HG02885 (cell line): ENCODE measurements at regions not wholly inside any gene's neighbourhood (a gene's known extent, or its start where the extent isn't known, plus 50 kb on each side); places are given as distances from the start of the nearest gene placed in this dataset.
A peak's percentile ranks its signal among the peaks of the same experiment; 100 is the strongest.
"Not testable (repeated sequence)": the region's sequence is repeated elsewhere in the genome, so short reads cannot be mapped to it uniquely, and the experiment has no call there.

ENCODE experiments used
- ATAC-seq: cut with Tn5 transposase; IDR thresholded peaks from one replicate; pipeline ENCODE4 v1.9.1; 2021; ENCODE audit warnings: mild to moderate bottlenecking; ENCODE audit not compliant: unreplicated experiment, poor library complexity

DNA sequence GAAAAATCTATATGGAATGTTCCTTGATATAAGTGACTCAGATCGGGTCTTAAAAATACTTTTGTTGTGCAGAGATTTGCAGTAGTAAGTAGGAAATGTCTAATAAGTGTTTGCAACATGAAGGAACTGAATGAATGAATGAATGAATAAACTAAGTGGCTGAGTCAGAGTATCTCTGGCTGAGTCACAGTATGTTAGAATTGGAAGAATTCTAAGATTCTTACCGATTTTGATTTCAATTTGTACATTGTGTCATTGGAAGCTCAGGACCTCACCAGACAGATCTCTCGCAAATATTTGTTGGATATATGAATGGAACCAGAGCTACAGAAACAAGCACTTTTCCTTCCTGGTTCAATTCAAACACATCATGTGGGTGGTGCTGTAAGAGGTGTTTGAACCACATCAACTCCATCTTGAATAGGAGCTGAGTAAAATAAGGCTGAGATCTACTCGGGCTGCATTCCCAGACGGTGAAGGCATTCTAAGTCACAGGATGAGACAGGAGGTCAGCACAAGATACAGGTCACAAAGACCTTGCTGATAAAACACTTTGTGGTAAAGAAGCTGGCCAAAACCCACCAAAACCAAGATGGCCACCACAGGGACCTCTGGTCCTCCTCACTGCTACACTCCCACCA is 123.9 kb upstream of the FOXN3 start:
- ATAC-seq: no peak

DNA sequence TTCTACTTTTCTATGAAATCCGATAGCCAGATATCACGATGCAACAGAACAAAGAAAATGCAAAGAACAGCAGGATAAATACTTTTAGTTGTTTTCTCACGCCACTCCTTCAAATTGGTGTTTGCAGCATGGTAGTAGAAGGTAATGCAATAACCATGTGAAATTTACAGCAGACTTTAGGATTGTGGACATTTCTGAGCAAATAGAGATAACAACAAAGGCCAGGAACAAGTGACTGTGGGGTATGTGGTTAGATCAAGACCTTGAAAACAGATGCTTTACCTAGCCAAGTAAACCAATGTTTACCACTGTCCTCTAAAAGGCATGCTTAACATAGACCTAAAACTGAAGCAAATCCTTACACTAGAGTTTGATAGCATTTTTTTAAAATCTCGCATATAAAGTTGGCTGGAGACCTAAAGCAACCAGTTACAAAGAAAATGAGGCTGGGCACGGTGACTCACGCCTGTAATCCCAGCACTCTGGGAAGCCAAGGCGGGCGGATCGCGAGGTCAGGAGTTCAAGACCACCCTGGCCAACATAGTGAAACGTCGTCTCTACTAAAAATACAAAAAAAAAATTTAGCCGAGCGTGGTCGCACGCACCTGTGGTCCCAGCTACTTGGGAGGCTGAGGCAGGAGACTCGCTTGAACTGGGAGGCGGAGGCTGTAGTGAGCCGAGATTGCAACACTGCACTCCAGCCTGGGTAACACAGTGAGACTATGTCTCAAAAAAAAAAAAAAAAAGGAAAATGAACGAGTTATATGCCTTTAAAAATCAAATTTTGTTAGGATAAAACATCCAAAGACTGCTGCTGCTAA is 123.2 kb upstream of the FOXN3 start:
- ATAC-seq: no peak

DNA sequence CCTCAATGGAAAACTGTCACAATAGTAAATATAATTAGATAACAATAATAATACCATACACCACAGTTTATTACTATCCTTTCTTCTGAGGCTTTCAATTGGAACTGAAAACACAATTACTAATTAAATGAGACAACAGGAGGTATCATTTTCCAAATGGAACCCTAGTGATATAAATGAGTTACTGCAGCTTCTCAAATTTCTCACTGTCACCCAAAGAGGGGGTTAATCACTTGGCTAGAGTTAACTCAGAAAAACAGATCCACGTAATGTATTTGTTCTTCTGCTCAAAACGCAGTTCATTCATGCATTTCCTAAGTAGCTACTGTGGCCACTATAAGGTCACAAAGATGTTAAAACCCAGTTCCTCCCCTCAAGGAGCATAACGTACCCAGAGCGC is 120.9 kb upstream of the FOXN3 start:
- ATAC-seq: no peak

DNA sequence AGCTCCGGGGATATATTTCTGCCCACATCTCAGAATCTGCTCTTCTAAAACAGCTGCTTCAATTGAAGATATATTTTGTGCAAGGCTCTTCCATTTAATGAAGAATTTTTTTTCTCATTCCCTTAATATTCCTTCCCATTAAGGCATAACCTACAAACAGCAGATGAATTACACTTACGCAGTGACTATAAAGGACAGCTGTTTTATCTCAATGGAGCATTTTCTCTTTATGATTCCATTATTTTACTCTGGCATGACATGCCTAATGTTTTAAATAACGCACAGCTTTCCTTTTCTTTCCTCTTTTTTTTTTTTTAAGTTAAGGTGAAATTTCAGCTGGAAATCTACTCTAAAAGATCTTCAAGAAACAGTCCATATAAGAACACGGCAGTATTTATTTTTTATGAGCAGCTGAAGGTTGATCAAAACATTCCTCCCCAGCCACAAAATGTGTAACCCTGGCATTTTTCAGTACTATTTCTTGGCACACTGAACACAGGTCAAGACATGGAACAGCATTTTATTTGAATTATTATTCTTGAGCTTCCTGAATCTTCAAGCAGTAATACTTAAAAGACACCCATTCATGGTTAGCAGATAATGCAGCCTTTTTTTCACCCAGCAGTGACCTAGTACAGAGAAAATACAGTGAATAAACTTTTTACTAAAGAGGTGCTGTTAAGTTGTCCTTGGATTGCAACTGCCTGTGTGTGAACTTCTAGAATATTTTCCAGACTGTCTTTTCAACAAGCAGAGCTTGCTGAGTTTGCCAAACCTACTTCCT is 118.1 kb upstream of the FOXN3 start:
- no peak for ATAC-seq

DNA sequence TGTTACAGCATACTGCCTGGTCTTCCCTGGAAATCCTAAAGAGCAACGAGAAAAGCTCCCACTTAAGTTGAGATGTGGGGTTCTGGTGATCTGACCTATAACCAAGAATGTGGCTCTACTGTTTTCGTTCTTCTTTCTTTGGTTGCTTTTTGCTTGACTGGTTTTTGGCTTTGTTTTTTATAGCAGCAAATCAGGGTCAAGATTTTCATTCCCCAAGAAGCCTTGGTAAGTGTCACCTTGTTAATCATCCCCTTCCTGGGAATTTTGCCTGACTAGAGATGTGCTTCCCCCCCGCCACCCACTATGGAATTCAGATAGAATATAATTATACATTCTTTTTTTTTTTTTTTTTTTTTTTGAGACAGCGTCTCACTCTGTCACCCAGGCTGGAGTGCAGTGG is 116.7 kb upstream of the FOXN3 start:
- no peak for ATAC-seq

DNA sequence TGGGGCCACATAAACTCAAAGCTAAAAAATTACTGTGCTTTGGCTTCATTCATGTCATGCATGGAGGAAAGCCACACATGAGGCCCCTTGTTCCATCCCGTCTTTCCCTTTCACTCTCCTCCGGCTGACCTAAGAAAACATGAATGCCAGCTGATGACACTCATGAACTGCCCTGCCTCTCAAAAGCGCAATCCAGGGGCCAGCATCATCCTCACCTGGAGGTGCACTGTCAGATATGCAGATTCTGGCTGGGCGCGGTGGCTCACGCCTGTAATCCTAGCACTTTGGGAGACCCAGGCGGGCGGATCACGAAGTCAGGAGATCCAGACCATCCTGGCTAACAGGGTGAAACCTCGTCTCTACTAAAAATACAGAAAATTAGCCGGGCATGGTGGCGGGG is 116.1 kb upstream of the FOXN3 start:
- no peak for ATAC-seq

DNA sequence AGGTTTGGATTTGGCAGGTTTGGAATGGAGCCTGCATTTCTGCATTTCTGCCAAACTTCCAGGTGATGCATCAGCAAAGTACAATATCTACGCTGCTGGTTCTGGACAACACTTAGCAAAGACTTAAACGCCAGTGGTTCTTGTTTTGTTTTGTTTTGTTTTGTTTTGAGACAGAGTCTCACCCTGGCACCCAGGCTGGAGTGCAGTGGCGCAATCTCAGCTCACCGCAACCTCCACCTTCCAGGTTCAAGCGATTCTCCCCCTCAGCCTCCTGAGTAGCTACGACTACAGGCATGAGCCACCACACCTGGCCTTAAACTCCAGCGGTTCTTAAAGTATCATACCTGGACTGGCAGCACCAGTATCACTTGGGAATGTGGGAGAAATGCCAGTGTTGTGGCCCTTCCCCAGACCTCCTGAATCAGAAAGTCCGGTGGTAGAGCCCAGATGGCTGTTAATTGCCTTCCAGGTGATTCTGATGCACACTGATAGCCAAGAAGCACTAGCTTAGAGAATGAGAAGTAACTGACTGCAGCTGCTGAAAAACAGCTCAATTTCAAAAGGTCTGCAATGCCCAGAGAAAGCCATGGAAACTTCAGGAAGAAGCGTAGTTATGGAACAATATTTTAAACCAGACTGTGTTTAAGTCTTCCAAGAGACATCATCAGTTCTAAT is 114.8 kb upstream of the FOXN3 start:
- no peak for ATAC-seq

DNA sequence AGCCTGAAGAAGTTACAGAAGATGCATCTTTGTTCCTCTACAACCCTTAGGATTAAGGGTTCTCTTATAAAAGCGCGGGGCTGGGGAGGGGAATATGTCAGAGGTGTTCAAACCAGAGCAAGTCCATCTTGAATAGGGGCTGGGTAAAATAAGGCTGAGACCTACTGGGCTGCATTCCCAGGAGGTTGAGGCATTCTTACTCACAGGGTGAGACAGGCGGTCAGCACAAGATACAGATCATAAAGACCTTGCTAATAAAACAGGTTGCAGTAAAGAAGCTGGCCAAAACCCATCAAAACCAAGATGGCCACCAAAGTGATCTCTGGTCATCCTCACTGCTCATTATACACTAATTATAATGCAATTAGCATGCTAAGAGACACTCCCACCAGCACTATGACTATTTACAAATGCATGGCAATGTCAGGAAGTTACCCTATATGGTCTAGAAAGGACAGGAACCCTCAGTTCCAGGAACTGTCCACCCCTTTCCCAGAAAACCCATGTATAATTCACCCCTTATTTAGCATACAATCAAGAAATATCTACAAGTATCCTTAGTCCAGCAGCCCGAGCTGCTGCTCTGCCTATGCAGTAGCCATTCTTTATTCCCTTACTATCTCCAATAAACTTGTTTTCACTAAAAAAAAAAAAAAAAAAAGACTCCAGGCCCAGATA is 108.1 kb upstream of the FOXN3 start:
- no peak for ATAC-seq

DNA sequence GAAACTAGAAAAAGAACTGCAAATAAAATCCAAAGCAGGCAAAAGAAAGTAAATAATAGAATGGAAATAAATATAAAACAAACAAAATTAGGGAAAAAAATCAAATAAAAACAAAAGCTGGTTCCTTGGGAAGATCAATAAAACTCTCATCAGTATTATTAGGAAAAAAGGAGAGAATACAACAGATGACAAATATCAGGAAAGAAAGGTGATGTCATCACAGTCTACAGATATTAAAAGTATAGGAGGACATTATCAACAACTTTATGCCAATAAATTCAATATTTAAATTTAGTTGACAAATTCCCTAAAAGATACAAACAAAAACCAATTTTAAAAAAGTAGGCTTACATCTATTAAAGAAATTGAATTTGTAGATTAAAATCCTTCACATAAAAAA is 107.4 kb upstream of the FOXN3 start:
- no peak for ATAC-seq

DNA sequence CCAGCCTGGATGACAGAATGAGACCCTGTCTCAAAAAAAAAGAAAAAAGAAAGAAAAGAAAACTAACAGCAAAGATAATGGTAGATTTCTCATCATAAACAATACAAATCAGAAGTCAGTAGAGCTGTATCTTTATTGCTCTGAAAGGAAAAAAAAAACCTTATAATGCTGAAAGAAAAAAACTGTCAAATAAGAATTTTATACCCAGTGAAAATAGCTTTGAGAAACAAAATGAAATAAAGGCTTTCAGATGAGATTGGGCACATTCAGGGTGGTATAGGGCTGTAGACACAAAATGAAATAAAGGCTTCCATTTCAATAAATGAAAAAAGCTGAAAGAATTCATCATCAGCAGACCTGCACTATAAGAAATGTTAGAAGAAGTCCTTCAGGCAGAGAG is 105.0 kb upstream of the FOXN3 start:
- no peak for ATAC-seq

DNA sequence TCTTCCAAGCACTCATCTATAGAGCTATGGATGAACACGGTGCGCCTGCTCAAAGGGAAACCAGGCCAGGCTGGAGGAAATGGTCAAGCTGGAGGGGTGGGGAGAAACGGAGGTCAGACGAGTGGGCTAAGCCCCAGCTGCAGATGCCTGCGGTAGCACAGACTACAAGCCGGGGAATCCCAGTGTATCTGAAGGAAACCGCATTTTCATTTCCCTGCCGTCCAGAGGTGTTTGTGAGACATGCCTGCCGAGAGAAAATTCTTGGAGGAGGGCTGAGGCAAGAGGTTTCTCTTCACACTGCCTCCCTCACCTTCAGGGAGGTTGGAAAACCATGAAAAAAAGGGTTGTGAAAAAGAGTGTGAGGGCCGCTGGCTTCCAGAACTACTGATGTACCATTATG is 102.0 kb upstream of the FOXN3 start:
- ATAC-seq: no peak

DNA sequence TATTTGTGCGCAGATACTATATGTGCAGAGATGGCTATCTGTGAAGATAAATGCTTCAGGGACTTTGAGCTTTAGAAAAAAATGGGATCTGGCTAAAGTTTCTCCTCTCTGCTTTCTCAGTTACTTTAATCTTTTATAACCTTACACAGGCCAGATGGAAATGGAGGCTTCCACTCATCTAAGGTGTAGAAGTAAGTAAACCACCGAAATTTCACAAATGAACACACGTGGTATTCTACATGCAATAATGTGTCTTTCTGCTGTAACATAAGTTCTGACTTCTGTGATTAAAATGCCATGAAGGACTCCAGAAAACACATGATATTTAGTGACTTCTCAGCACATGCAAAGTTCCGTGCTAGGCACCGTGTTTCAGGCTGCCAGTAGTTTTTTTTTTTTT is 99.1 kb upstream of the FOXN3 start:
- ATAC-seq: no peak

DNA sequence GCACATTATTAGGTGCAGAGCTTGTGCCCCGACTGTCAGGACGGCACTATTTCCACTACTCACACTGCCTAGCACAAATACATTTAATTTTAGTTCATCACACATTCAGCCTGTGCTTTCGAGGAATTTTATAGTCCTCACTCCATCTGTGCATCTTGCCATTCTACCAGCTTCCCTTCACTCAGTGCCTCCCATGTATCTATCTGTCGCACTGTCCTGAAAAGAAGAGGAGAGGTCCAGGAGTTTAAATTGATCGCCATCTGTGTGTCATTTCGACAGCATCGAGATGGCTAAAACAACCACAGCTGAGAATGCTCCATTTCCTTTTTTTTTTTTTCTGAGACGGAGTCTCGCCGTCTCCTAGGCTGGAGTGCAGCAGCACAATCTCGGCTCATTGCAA is 97.6 kb upstream of the FOXN3 start:
- no peak for ATAC-seq

DNA sequence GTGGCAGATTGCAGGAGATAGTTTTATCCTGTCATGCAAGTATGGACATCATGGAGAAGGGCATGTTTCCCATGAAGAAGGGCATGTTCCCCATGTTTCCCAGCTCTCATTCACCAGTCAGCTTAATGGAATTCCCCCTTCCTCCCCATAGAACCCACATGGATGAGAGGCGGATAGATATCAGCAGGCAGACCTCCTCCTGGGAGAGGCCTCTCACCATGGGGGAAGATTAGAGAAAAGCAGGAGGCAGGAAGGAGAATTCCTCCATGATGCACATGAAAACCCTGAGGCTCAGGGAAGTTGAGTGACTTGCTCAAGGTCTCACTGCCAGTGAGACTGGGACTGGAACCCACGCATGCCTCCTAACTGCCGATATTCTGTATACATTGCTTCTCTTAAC is 92.9 kb upstream of the FOXN3 start:
- peak; percentile 7 for ATAC-seq

DNA sequence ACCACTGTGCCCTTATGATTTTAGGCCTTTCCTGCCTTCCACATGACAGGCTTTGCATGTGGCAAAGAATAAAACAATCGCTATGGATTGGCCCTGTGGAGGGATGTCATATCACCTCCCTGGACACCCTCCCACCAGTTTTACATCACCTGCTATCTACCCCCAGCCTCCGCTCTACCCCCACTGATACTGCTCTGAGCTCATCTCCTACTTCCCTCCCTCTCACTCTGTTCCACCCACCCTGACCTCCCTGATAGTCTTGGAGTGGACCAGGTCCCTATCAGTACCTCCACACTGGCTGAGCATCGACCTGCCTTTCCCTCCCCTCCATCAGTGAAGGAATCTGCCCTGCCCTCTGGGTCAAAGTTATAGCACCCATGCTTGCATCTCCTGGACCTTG is 91.8 kb upstream of the FOXN3 start:
- no peak for ATAC-seq

DNA sequence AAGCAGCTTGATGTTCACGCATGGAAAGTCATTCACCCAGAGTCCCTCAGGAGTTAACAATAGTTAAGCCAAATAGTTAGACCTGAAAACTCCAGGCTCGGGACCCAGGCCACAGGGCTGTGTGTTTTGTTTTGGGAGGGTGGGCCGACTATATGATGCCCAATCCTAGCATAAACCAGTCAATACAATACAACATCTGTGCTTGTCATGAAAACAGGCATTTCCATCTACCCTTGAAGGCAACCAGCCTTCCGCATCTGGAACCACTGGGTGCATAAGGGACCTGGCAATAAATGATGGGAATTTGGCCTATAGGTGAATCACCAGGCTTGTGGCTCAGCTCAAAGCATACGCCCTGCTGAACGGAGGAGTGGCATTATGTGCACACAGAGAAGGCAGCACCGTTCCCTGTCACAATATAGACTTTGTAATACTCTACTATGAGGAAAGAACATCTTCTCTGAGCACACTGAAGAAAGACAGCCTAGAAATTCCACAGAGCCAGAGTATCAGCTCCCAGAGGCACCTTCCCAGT is 91.0 kb upstream of the FOXN3 start:
- no peak for ATAC-seq

DNA sequence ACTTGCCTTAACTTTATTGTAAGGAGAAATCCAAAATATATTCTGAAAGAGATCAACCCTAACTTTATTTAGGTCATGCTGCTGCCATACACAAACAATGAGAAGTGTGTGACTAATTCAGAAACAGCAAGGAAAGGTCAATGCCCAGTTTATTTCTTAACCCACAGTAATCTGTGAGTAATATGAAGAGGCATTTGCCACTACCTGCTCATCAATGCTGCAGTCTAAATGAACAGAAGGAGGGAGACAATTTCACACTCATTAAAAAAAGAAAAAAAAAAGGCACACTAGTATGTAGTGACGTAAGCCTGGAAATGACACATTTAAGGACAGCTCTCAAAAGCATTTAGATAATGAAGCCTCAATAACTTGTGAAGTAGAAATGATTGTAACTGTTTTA is 90.5 kb upstream of the FOXN3 start:
- ATAC-seq: no peak

DNA sequence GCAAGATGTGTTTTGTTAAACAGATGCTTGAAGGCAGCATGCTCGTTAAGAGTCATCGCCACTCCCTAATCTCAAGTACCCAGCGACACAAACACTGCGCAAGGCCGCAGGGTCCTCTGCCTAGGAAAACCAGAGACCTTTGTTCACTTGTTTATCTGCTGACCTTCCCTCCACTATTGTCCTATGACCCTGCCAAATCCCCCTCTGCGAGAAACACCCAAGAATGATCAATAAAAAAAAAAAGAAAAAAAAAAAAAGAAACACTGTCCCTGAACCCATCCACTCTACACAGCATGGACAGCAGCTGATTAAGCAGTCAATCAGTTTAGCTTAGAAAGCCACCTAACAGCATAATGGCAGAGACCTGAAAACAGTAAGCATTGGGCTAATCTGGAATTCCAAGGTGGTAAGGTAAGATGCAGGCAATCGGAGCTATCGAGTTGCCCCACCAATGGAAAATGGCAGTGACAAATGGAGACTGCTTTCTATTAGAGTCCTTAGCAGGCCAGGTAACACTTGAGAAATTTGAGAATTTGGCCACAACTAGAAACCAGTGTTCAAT is 89.9 kb upstream of the FOXN3 start:
- ATAC-seq: not testable (repeated sequence)

DNA sequence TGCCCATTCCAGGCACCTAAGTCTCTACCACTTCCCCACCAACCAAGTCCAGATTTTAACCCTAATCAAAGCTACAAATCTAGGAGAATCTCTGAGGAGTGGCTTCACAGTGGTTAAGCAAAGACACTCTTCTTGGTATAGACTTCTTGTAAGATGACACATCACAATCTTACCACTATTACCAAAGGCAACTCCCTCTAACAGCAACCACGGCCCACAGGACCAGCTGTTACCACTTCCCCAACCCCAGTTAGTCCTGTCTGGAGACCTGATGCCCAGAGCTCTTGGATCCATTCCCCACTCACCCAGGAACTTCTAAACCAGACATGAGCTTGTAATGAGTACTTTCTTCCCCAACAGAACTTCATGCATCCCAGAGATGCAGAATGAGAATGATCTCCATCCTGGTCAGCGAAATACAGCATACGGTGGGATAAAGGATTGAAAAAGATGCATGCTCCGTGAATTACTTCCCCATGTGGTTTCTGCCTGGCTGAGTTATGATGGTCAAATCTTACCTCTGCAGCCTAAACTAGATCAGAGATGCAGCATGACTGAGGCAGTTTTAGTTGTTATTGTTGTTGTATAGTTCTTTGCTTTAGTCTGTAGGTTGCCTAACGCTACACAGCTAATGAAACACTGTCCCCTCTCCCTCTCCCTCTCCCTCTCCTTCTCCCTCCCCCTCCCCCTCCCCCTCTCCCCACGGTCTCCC is 87.7 kb upstream of the FOXN3 start:
- ATAC-seq: peak; percentile 66
